ENCODE measurements at regions not wholly inside any gene's neighbourhood (a gene's known extent, or its start where the extent isn't known, plus 50 kb on each side); places are given as distances from the start of the nearest gene placed in this dataset.

GRCh38 chr1:29523576-29523975, 287.3 kb downstream of the PTPRU start:
- TF ChIP-seq, protein P1, sequence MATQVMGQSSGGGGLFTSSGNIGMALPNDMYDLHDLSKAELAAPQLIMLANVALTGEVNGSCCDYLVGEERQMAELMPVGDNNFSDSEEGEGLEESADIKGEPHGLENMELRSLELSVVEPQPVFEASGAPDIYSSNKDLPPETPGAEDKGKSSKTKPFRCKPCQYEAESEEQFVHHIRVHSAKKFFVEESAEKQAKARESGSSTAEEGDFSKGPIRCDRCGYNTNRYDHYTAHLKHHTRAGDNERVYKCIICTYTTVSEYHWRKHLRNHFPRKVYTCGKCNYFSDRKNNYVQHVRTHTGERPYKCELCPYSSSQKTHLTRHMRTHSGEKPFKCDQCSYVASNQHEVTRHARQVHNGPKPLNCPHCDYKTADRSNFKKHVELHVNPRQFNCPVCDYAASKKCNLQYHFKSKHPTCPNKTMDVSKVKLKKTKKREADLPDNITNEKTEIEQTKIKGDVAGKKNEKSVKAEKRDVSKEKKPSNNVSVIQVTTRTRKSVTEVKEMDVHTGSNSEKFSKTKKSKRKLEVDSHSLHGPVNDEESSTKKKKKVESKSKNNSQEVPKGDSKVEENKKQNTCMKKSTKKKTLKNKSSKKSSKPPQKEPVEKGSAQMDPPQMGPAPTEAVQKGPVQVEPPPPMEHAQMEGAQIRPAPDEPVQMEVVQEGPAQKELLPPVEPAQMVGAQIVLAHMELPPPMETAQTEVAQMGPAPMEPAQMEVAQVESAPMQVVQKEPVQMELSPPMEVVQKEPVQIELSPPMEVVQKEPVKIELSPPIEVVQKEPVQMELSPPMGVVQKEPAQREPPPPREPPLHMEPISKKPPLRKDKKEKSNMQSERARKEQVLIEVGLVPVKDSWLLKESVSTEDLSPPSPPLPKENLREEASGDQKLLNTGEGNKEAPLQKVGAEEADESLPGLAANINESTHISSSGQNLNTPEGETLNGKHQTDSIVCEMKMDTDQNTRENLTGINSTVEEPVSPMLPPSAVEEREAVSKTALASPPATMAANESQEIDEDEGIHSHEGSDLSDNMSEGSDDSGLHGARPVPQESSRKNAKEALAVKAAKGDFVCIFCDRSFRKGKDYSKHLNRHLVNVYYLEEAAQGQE (IDR thresholded peaks at IDR 0.05; ENCODE audit: low read depth, low read length), result no peak
- TF ChIP-seq ESRRA (IDR thresholded peaks at IDR 0.05; ENCODE audit: low read length), result no peak
- TF ChIP-seq, protein P2, sequence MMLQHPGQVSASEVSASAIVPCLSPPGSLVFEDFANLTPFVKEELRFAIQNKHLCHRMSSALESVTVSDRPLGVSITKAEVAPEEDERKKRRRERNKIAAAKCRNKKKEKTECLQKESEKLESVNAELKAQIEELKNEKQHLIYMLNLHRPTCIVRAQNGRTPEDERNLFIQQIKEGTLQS (IDR thresholded peaks at IDR 0.05; ENCODE audit: borderline replicate concordance, extremely low read depth, low read depth, low read length), result no peak
- no peak for TF ChIP-seq POLR2A (IDR thresholded peaks at IDR 0.05; ENCODE audit: low read depth, low read length)
- TF ChIP-seq JUND (IDR thresholded peaks at IDR 0.05; ENCODE audit: low read depth, low read length), result no peak
- TF ChIP-seq EP300 (IDR thresholded peaks at IDR 0.05; ENCODE audit: borderline replicate concordance in 1 of 2, control insufficient read depth in 1 of 2, low read depth in 2 of 2, low read length in 2 of 2), result no peak
- TF ChIP-seq RCOR1 (conservative IDR thresholded peaks at IDR 0.05; ENCODE audit: low read depth, low read length), result no peak
- TF ChIP-seq SUZ12 (IDR thresholded peaks at IDR 0.05; ENCODE audit: unreplicated experiment), result no peak
- TF ChIP-seq, protein P3, sequence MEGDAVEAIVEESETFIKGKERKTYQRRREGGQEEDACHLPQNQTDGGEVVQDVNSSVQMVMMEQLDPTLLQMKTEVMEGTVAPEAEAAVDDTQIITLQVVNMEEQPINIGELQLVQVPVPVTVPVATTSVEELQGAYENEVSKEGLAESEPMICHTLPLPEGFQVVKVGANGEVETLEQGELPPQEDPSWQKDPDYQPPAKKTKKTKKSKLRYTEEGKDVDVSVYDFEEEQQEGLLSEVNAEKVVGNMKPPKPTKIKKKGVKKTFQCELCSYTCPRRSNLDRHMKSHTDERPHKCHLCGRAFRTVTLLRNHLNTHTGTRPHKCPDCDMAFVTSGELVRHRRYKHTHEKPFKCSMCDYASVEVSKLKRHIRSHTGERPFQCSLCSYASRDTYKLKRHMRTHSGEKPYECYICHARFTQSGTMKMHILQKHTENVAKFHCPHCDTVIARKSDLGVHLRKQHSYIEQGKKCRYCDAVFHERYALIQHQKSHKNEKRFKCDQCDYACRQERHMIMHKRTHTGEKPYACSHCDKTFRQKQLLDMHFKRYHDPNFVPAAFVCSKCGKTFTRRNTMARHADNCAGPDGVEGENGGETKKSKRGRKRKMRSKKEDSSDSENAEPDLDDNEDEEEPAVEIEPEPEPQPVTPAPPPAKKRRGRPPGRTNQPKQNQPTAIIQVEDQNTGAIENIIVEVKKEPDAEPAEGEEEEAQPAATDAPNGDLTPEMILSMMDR (IDR thresholded peaks at IDR 0.05 in 2 of 3, conservative IDR thresholded peaks at IDR 0.05 in 1 of 3; ENCODE audit: control insufficient read depth in 2 of 3, extremely low read depth in 1 of 3, insufficient read depth in 1 of 3, low read depth in 3 of 3, low read length in 3 of 3), result no peak
- TF ChIP-seq MLLT1 (IDR thresholded peaks at IDR 0.05), result no peak
- TF ChIP-seq TCF3 (IDR thresholded peaks at IDR 0.05; ENCODE audit: borderline replicate concordance, insufficient read depth, low read depth, low read length), result no peak
- TF ChIP-seq NFYB (IDR thresholded peaks at IDR 0.05; ENCODE audit: insufficient read depth, low read depth, low read length), result no peak
- TF ChIP-seq POLR2AphosphoS5 (IDR thresholded peaks at IDR 0.05; ENCODE audit: low read length), result no peak
